Endothelial cell of umbilical vein (primary cell): ENCODE measurements at regions not wholly inside any gene's neighbourhood (a gene's known extent, or its start where the extent isn't known, plus 50 kb on each side); places are given as distances from the start of the nearest gene placed in this dataset. TPM values are rescaled to one million over a fixed set of nuclear protein-coding genes. Genes with fewer than 3 reads are reported as not detected.

Source experiments
- BruUV-seq: library from RNA; stranded (reverse); fragments of 400-500 nt; replicated peaks from 2 replicates; lab custom pipeline; 2021; lab: Mats Ljungman, UMichigan
- CTCF ChIA-PET: fragments of 300-600, 350-600 bp; sonication (Branson Sonifier 250); formaldehyde crosslinking; loops from one replicate; lab custom pipeline; 2021; ENCODE audit warnings: antibody characterized with exemption, inconsistent platforms; lab: Charles Lee
- POLR2A ChIA-PET: fragments of 300-600, 350-600 bp; sonication (Branson Sonifier 250); formaldehyde crosslinking; loops from one replicate; lab custom pipeline; 2021; ENCODE audit warnings: antibody characterized with exemption, inconsistent platforms; lab: Charles Lee
- DNase-seq: peaks from one replicate; pipeline ENCODE4 v3.0.0-alpha.2; 2011; ENCODE audit warnings: low read depth, low spot score
- FAIRE-seq: peaks from 2 replicates; lab custom pipeline; 2011; peaks lifted over from hg19 to GRCh38; lab: Jason Lieb, UNC
- H2AFZ ChIP-seq: 2 replicates; pipeline ENCODE4 v1.6.0; 2012; ENCODE audit warnings: low read depth, low read length, control low read depth, inconsistent platforms
- H3K27ac ChIP-seq: 2 replicates; pipeline ENCODE4 v1.5.1; 2011; ENCODE audit warnings: low read depth, mild to moderate bottlenecking, control low read depth, low read length, moderate library complexity; ENCODE audit not compliant: insufficient read depth
- H3K27me3 ChIP-seq, 2 experiments: 2 replicates each; pipeline versions ENCODE4 v1.6.0 to v1.6.1; 2011; ENCODE audit warnings: low read length in 2 of 2, mixed read lengths in 1 of 2; ENCODE audit not compliant: control insufficient read depth in 2 of 2, insufficient read depth in 2 of 2
- H3K36me3 ChIP-seq, 2 experiments: 2 replicates in 1 of 2; 3 replicates in 1 of 2; pipeline ENCODE4 v1.5.1; 2011; ENCODE audit warnings: low read length in 2 of 2, mild to moderate bottlenecking in 1 of 2, moderate library complexity in 1 of 2; ENCODE audit not compliant: control insufficient read depth in 2 of 2, insufficient read depth in 2 of 2; ENCODE audit errors: extremely low read depth in 1 of 2
- H3K4me1 ChIP-seq: 3 replicates; pipeline ENCODE4 v1.5.1; 2011; ENCODE audit warnings: mild to moderate bottlenecking, low read length; ENCODE audit not compliant: control insufficient read depth, insufficient read depth; ENCODE audit errors: extremely low read depth
- H3K4me2 ChIP-seq: 2 replicates; pipeline ENCODE4 v1.6.1; 2011; ENCODE audit warnings: low read length, control low read depth, mixed read lengths; ENCODE audit not compliant: insufficient read depth
- H3K4me3 ChIP-seq, 3 experiments: fragments of 200-600 bp in 1 of 3; sonication (generic), shearing (Covaris generic) in 1 of 3; replicated peaks in 1 of 3; 2 replicates each; pipeline ENCODE4 v1.5.1; 2011 to 2016; ENCODE audit warnings: control low read depth in 3 of 3, low read length in 3 of 3, mild to moderate bottlenecking in 2 of 3, inconsistent platforms in 1 of 3, low read depth in 1 of 3, moderate library complexity in 1 of 3; ENCODE audit not compliant: insufficient read depth in 1 of 3
- H3K79me2 ChIP-seq: 2 replicates; pipeline ENCODE4 v1.6.0; 2012; ENCODE audit warnings: low read length, inconsistent platforms; ENCODE audit not compliant: control insufficient read depth, insufficient read depth
- H3K9ac ChIP-seq: replicated peaks from 2 replicates; pipeline ENCODE3; 2011; ENCODE audit warnings: low read length, control low read depth; ENCODE audit not compliant: insufficient read depth; ENCODE audit errors: extremely low read depth
- H3K9me1 ChIP-seq: replicated peaks from 3 replicates; pipeline ENCODE4 v1.6.0; 2011; ENCODE audit warnings: mild to moderate bottlenecking, low read length; ENCODE audit not compliant: control insufficient read depth, insufficient read depth; ENCODE audit errors: extremely low read depth
- H3K9me3 ChIP-seq: replicated peaks from 2 replicates; pipeline ENCODE4 v1.5.1; 2012; ENCODE audit warnings: low read length, inconsistent platforms; ENCODE audit not compliant: control insufficient read depth, insufficient read depth
- H4K20me1 ChIP-seq: replicated peaks from 2 replicates; pipeline ENCODE3; 2011; ENCODE audit warnings: mild to moderate bottlenecking, low read length; ENCODE audit not compliant: control insufficient read depth, insufficient read depth; ENCODE audit errors: extremely low read depth
- EZH2 ChIP-seq: IDR thresholded peaks from 2 replicates; pipeline ENCODE4 v1.6.1; 2012; ENCODE audit warnings: borderline replicate concordance, low read depth, mild to moderate bottlenecking, moderate library complexity, low read length, inconsistent platforms; ENCODE audit not compliant: severe bottlenecking
- FOS ChIP-seq: IDR thresholded peaks from 2 replicates; pipeline ENCODE4 v1.6.1; 2011; ENCODE audit warnings: mild to moderate bottlenecking, low read length, moderate library complexity, borderline replicate concordance; ENCODE audit not compliant: insufficient read depth
- GATA2 ChIP-seq: IDR thresholded peaks from 2 replicates; pipeline ENCODE4 v1.7.0; 2011; ENCODE audit warnings: low read depth, mild to moderate bottlenecking, moderate library complexity, mixed read lengths, low read length; ENCODE audit not compliant: insufficient read length, insufficient read depth
- JUN ChIP-seq: IDR thresholded peaks from 2 replicates; pipeline ENCODE4 v1.6.1; 2011; ENCODE audit warnings: borderline replicate concordance, low read depth; ENCODE audit not compliant: insufficient read length, insufficient read depth
- MYC ChIP-seq: IDR thresholded peaks from one replicate; pipeline ENCODE4 v1.6.1; 2011; ENCODE audit warnings: mild to moderate bottlenecking, low read depth, low read length
- POLR2A ChIP-seq: IDR thresholded peaks from 2 replicates; pipeline ENCODE4 v1.6.1; 2012; ENCODE audit warnings: low read depth, mild to moderate bottlenecking, control low read depth, low read length
- POLR2AphosphoS5 ChIP-seq: IDR thresholded peaks from 2 replicates; pipeline ENCODE4 v1.6.1; 2012; ENCODE audit warnings: low read depth, mild to moderate bottlenecking, control low read depth, low read length, moderate library complexity; ENCODE audit not compliant: insufficient read depth
- dilution Hi-C: fragments of 300-500 bp; cut with MboI; formaldehyde crosslinking; loops from one replicate; pipeline ENCODE4 v1.15.0; 2019; ENCODE audit warnings: low sequenced_read_pairs; ENCODE audit not compliant: extremely low pct_ligation_motif_present
- intact Hi-C: fragments of 100-400 bp; cut with micrococcal nuclease; formaldehyde crosslinking; loops from one replicate; pipeline ENCODE4 v1.10.0; 2022
- small RNA-seq: library from RNA; depleted of rRNA; stranded (forward); fragments of <200 nt; gene quantifications from one replicate; pipeline ENCODE3, GENCODE V24; 2012; ENCODE audit warnings: low replicate concordance, low read depth; ENCODE audit not compliant: insufficient read depth, insufficient read length
- TF ChIP-seq, protein P1 (sequence below), 2 donors: IDR thresholded peaks; 1 replicate in 1 of 2; 2 replicates in 1 of 2; pipeline ENCODE4 v1.5.1; 2011; ENCODE audit warnings: low read length in 2 of 2, mild to moderate bottlenecking in 2 of 2, moderate library complexity in 2 of 2, control low read depth in 1 of 2, inconsistent platforms in 1 of 2, low read depth in 1 of 2; ENCODE audit not compliant: insufficient read depth in 1 of 2; ENCODE audit errors: extremely low read depth in 1 of 2
- TF ChIP-seq, protein P2 (sequence below): IDR thresholded peaks from 2 replicates; pipeline ENCODE4 v1.6.1; 2011; ENCODE audit not compliant: insufficient read depth, insufficient read length

DNA sequence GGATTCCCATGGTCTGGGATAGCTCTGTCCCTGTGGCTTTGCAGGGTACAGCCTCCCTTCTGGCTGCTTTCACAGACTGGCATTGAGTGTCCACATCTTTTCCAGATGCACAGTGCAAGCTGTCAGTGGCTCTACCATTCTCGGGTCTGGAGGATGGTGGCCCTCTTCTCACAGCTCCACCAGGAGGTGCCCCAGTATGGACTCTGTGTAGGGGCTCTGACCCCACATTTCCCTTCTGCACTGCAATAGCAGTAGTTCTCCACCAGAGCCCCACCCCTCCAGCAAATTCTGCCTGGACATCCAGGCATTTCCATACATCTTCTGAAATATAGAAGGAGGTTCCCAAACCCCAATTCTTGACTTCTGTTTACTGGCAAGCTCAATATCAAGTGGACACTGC lies 50.2 kb upstream of the GRID2 start:
- Histone ChIP-seq H2AFZ (no peak overlapping the region), H3K79me2 (no peaks in the 10 kb centered on the region), H3K4me2 (no peak overlapping the region), H4K20me1 (no peaks in the 10 kb centered on the region), H3K27me3 (no peaks in the 10 kb centered on the region), H3K4me3 (no peak overlapping the region), H3K9me3 (no peaks in the 10 kb centered on the region), H3K27ac (no peak overlapping the region), H3K36me3 (no peaks in the 10 kb centered on the region), H3K9ac (no peak overlapping the region), H3K9me1 (no peaks in the 10 kb centered on the region), H3K4me1 (no peaks in the 10 kb centered on the region)
- intact Hi-C loops: no loop called here
- BruUV-seq: no TSS peak
- ChIA-PET CTCF (no interaction called here), POLR2A (no interaction called here)
- FAIRE-seq (no peak), DNase-seq (no peak)
- TF ChIP-seq EZH2 (no peak), POLR2A (no peak), JUN (no peak), POLR2AphosphoS5 (no peak), FOS (no peak), MYC (no peak), GATA2 (no peak)
- TF ChIP-seq, protein P1, sequence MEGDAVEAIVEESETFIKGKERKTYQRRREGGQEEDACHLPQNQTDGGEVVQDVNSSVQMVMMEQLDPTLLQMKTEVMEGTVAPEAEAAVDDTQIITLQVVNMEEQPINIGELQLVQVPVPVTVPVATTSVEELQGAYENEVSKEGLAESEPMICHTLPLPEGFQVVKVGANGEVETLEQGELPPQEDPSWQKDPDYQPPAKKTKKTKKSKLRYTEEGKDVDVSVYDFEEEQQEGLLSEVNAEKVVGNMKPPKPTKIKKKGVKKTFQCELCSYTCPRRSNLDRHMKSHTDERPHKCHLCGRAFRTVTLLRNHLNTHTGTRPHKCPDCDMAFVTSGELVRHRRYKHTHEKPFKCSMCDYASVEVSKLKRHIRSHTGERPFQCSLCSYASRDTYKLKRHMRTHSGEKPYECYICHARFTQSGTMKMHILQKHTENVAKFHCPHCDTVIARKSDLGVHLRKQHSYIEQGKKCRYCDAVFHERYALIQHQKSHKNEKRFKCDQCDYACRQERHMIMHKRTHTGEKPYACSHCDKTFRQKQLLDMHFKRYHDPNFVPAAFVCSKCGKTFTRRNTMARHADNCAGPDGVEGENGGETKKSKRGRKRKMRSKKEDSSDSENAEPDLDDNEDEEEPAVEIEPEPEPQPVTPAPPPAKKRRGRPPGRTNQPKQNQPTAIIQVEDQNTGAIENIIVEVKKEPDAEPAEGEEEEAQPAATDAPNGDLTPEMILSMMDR (IDR thresholded peaks at IDR 0.05; ENCODE audit: extremely low read depth in 1 of 2, insufficient read depth in 1 of 2, low read depth in 1 of 2, low read length in 2 of 2): no peak
- TF ChIP-seq, protein P2, sequence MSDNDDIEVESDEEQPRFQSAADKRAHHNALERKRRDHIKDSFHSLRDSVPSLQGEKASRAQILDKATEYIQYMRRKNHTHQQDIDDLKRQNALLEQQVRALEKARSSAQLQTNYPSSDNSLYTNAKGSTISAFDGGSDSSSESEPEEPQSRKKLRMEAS: no peak
- dilution Hi-C loops: no loop called here

Small RNA genes in the stretch of these regions (small RNA-seq; reads per million reads assigned to genes)
- gene KRT19P6: not detected
